OCI-LY7 (cell line): ENCODE measurements at regions not wholly inside any gene's neighbourhood (a gene's known extent, or its start where the extent isn't known, plus 50 kb on each side); places are given as distances from the start of the nearest gene placed in this dataset.

Source experiments
- BruUV-seq: library from RNA; stranded (reverse); fragments of 400-500 nt; replicated peaks from 2 replicates; lab custom pipeline; 2021; lab: Mats Ljungman, UMichigan
- CTCF ChIA-PET: fragments of 300-600 bp; sonication (Branson Sonifier 250); formaldehyde crosslinking; loops from one replicate; lab custom pipeline; 2022; ENCODE audit warnings: antibody characterized with exemption; ENCODE audit not compliant: unreplicated experiment; lab: Charles Lee
- POLR2A ChIA-PET: fragments of 300-600 bp; sonication (Branson Sonifier 250); formaldehyde crosslinking; loops from one replicate; lab custom pipeline; 2022; ENCODE audit warnings: antibody characterized with exemption; lab: Charles Lee
- DNase-seq: peaks from one replicate; pipeline ENCODE4 v3.0.0-alpha.2; 2015; ENCODE audit warnings: low spot score
- H2AFZ ChIP-seq: fragments of 200-600 bp; sonication (generic), shearing (Covaris generic); 2 replicates; pipeline ENCODE4 v1.6.1; 2014; ENCODE audit warnings: mild to moderate bottlenecking, antibody characterized with exemption, low read length, moderate library complexity
- H3K27ac ChIP-seq: fragments of 200-600 bp; sonication (generic); 2 replicates; pipeline ENCODE4 v1.5.1; 2014; ENCODE audit warnings: mixed run types, low read depth, mild to moderate bottlenecking, moderate library complexity, low read length, inconsistent platforms; ENCODE audit not compliant: poor library complexity, severe bottlenecking
- H3K36me3 ChIP-seq: fragments of 200-600 bp; sonication (generic); 2 replicates; pipeline ENCODE4 v1.6.1; 2014; ENCODE audit warnings: mild to moderate bottlenecking, antibody characterized with exemption, low read length, moderate library complexity, mixed read lengths; ENCODE audit not compliant: insufficient read depth
- H3K4me1 ChIP-seq: fragments of 200-600 bp; sonication (generic); 2 replicates; pipeline ENCODE4 v1.5.1; 2014; ENCODE audit warnings: mild to moderate bottlenecking, low read length; ENCODE audit not compliant: insufficient read depth, poor library complexity, severe bottlenecking
- H3K4me2 ChIP-seq: fragments of 200-600 bp; sonication (generic); 2 replicates; pipeline ENCODE4 v1.6.1; 2014; ENCODE audit warnings: mild to moderate bottlenecking, low read length
- H3K4me3 ChIP-seq: fragments of 200-600 bp; sonication (generic); 2 replicates; pipeline ENCODE4 v1.5.1; 2014; ENCODE audit warnings: mild to moderate bottlenecking, low read depth, low read length; ENCODE audit not compliant: poor library complexity, severe bottlenecking
- H3K79me2 ChIP-seq: fragments of 200-600 bp; sonication (generic); 2 replicates; pipeline ENCODE4 v1.6.1; 2016; ENCODE audit warnings: low read depth, mild to moderate bottlenecking, low read length, moderate library complexity, mixed read lengths; ENCODE audit not compliant: insufficient read depth
- H3K9me2 ChIP-seq: fragments of 200-600 bp; sonication (generic); 2 replicates; pipeline ENCODE4 v1.6.1; 2016; ENCODE audit warnings: mild to moderate bottlenecking, low read length, mixed read lengths; ENCODE audit not compliant: insufficient read depth
- H3K9me3 ChIP-seq: fragments of 200-600 bp; sonication (generic); 2 replicates; pipeline ENCODE4 v1.6.1; 2014; ENCODE audit warnings: mild to moderate bottlenecking, mixed run types, low read length, mixed read lengths
- H4K20me1 ChIP-seq: fragments of 200-600 bp; sonication (generic); 2 replicates; pipeline ENCODE4 v1.6.1; 2014; ENCODE audit warnings: mild to moderate bottlenecking, antibody characterized with exemption, low read length, moderate library complexity, mixed read lengths; ENCODE audit not compliant: insufficient read depth
- EZH2phosphoT487 ChIP-seq: fragments of 200-600 bp; sonication (generic); IDR thresholded peaks from 2 replicates; pipeline ENCODE4 v1.6.1; 2018; ENCODE audit warnings: low read depth, borderline replicate concordance, mild to moderate bottlenecking, mixed run types, antibody characterized with exemption, low read length, moderate library complexity, mixed read lengths
- intact Hi-C: fragments of 100-400 bp; cut with micrococcal nuclease; formaldehyde crosslinking; loops from one replicate; pipeline ENCODE4 v1.10.0; 2022; ENCODE audit not compliant: unreplicated experiment
- TF ChIP-seq, protein P1 (sequence below): fragments of 200-600 bp; sonication (generic); conservative IDR thresholded peaks from 2 replicates; pipeline ENCODE4 v1.5.1; 2014; ENCODE audit warnings: mild to moderate bottlenecking, antibody characterized with exemption, low read length, moderate library complexity, mixed read lengths

DNA sequence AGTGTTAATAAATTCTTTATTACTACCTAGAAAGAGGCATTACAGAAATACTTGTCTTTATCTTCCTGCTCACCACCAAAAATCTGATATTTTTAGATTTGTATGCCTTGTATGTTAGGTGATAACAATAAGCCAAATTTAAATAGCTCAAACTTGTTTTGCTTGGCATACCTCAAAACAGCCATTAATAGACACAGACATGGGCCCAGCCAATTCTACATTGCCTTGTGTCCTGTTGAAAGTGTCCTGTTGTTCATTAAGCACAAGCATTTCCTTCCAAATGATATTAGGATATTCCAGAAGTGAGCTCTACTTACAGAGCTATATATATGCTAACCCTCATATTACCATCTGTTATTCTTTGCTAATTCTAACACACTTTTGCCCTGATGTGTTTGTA is 438.6 kb upstream of the ZNF385D start:
- H4K20me1 ChIP-seq = no peaks in the 10 kb centered on the region
- H2AFZ ChIP-seq = no peak overlapping the region
- no TSS peak for BruUV-seq
- H3K4me2 ChIP-seq = no peak overlapping the region
- TF ChIP-seq, protein P1, sequence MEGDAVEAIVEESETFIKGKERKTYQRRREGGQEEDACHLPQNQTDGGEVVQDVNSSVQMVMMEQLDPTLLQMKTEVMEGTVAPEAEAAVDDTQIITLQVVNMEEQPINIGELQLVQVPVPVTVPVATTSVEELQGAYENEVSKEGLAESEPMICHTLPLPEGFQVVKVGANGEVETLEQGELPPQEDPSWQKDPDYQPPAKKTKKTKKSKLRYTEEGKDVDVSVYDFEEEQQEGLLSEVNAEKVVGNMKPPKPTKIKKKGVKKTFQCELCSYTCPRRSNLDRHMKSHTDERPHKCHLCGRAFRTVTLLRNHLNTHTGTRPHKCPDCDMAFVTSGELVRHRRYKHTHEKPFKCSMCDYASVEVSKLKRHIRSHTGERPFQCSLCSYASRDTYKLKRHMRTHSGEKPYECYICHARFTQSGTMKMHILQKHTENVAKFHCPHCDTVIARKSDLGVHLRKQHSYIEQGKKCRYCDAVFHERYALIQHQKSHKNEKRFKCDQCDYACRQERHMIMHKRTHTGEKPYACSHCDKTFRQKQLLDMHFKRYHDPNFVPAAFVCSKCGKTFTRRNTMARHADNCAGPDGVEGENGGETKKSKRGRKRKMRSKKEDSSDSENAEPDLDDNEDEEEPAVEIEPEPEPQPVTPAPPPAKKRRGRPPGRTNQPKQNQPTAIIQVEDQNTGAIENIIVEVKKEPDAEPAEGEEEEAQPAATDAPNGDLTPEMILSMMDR = no peak
- no peak for TF ChIP-seq EZH2phosphoT487
- no peak overlapping the region for H3K4me3 ChIP-seq
- H3K4me1 ChIP-seq = no peaks in the 10 kb centered on the region
- ChIA-PET CTCF (no interaction called here), POLR2A (no interaction called here)
- H3K36me3 ChIP-seq = no peaks in the 10 kb centered on the region
- no peak overlapping the region for H3K27ac ChIP-seq
- intact Hi-C loops = no loop called here
- no peak for DNase-seq
- H3K79me2 ChIP-seq = no peaks in the 10 kb centered on the region
- H3K9me3 ChIP-seq = no peaks in the 10 kb centered on the region
- no peaks in the 10 kb centered on the region for H3K9me2 ChIP-seq

DNA sequence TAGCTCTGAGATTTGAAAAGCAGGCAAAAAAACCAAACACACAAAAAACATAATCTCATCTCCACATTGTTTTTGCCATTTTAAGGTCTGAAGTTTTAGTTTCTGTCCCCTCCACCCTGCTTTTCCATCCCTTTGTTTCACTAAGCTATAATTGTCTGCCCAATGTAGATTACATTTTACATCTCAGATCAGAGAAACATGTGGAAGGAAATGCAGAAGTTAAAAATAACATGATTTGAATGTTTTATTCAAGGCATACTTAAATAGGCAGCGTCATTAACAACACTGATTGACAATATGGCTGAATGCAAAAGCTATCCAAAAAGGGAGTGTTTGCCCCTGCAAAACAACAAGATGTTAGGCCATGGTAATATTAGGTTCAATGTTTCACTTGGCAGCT is 448.1 kb upstream of the ZNF385D start:
- CTCF ChIA-PET = no interaction called here
- no TSS peak for BruUV-seq
- intact Hi-C loops = no loop called here
- no peak for TF ChIP-seq EZH2phosphoT487
- TF ChIP-seq, protein P1 = no peak
- H4K20me1 ChIP-seq = no peaks in the 10 kb centered on the region
- H2AFZ ChIP-seq = no peak overlapping the region
- no peak overlapping the region for H3K4me2 ChIP-seq
- H3K4me1 ChIP-seq = no peaks in the 10 kb centered on the region
- no peak overlapping the region for H3K4me3 ChIP-seq
- H3K27ac ChIP-seq = no peak overlapping the region
- H3K9me3 ChIP-seq = no peaks in the 10 kb centered on the region
- H3K9me2 ChIP-seq = no peaks in the 10 kb centered on the region
- POLR2A ChIA-PET = interaction anchor here (0.6 kb wide), 1 partner anchor 1956 kb away, joined by 3 read pairs; no protein-coding TSS in a partner anchor
- DNase-seq = no peak
- H3K79me2 ChIP-seq = no peaks in the 10 kb centered on the region
- no peaks in the 10 kb centered on the region for H3K36me3 ChIP-seq

DNA sequence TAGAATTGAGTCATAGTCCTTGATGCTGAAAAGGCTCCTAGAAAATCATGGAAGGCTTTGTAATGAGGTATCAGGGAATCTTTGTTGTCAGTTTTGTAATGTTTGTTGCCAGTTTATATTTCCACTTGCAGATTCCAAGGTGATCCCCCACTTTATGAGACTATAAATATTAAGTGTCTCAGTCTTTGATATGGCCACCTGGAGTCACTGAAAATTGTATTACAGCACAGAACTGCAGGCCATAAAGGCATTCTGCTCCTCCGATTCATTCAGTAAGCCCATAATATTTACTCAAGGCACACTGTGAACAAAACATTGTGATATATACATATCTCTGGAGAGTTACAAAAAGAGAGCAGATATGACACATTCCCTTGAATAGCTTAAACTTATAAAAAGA is 457.8 kb upstream of the ZNF385D start:
- ChIA-PET CTCF (no interaction called here), POLR2A (interaction anchor here (0.7 kb wide), 1 partner anchor 311 kb away, joined by 3 read pairs; no protein-coding TSS in a partner anchor)
- Histone ChIP-seq H3K36me3 (no peaks in the 10 kb centered on the region), H3K9me2 (no peaks in the 10 kb centered on the region), H2AFZ (no peak overlapping the region), H3K4me1 (no peaks in the 10 kb centered on the region), H3K4me3 (no peak overlapping the region), H3K9me3 (no peaks in the 10 kb centered on the region), H4K20me1 (no peaks in the 10 kb centered on the region), H3K27ac (no peak overlapping the region), H3K4me2 (no peak overlapping the region), H3K79me2 (no peaks in the 10 kb centered on the region)
- no TSS peak for BruUV-seq
- DNase-seq = no peak
- TF ChIP-seq, protein P1 = no peak
- no peak for TF ChIP-seq EZH2phosphoT487
- intact Hi-C loops = no loop called here
